Fibroblast of villous mesenchyme (primary cell): ENCODE measurements at regions not wholly inside any gene's neighbourhood (a gene's known extent, or its start where the extent isn't known, plus 50 kb on each side); places are given as distances from the start of the nearest gene placed in this dataset.

Experiments used
- DNase-seq: peaks from one replicate; pipeline ENCODE4 v3.0.0-alpha.2; 2010; ENCODE audit warnings: low read depth
- H3K4me3 ChIP-seq: 2 replicates; pipeline ENCODE4 v1.5.1; 2011; ENCODE audit warnings: low read depth, mild to moderate bottlenecking, low read length
- CTCF ChIP-seq: IDR thresholded peaks from 2 replicates; pipeline ENCODE4 v1.5.1; 2012; ENCODE audit warnings: low read depth, mild to moderate bottlenecking, low read length; ENCODE audit not compliant: insufficient read depth

- no peak overlapping the region for H3K4me3 ChIP-seq
- no peak for DNase-seq
- no peak for TF ChIP-seq CTCF
Observed at GRCh38 chr6:91664327-91664959, 1077.6 kb upstream of the MAP3K7 start.

- TF ChIP-seq CTCF: no peak
Observed at GRCh38 chr6:91660893-91661292, 1074.0 kb upstream of the MAP3K7 start.

GRCh38 chr6:91659891-91660290, 1073.0 kb upstream of the MAP3K7 start:
- TF ChIP-seq CTCF: no peak
- no peak overlapping the region for H3K4me3 ChIP-seq
- DNase-seq: no peak

More at GRCh38 chr6:91660893-91661292, 1074.0 kb upstream of the MAP3K7 start:
- H3K4me3 ChIP-seq: no peak overlapping the region
- DNase-seq: no peak

GRCh38 chr6:91654793-91655192, 1067.9 kb upstream of the MAP3K7 start:
- no peak for DNase-seq
- TF ChIP-seq CTCF: no peak
- no peak overlapping the region for H3K4me3 ChIP-seq

- no peak for TF ChIP-seq CTCF
- no peak for DNase-seq
- no peak overlapping the region for H3K4me3 ChIP-seq
Observed at GRCh38 chr6:91654357-91654756, 1067.5 kb upstream of the MAP3K7 start.

GRCh38 chr6:91653895-91654294, 1067.0 kb upstream of the MAP3K7 start:
- H3K4me3 ChIP-seq: no peak overlapping the region

More at GRCh38 chr6:91653895-91654294, 1067.0 kb upstream of the MAP3K7 start:
- DNase-seq: no peak
- TF ChIP-seq CTCF: no peak
